Mesenchymal stem cell (in vitro differentiated cells and primary cell): ENCODE measurements at regions not wholly inside any gene's neighbourhood (a gene's known extent, or its start where the extent isn't known, plus 50 kb on each side); places are given as distances from the start of the nearest gene placed in this dataset.

Experiments used
- DNase-seq: peaks from one replicate; pipeline ENCODE4 v3.0.0-alpha.2; 2013
- H2AFZ ChIP-seq: one replicate; pipeline ENCODE4 v1.6.1; 2013; ENCODE audit warnings: low read depth, mild to moderate bottlenecking, control low read depth, inconsistent platforms, low read length, moderate library complexity
- H2AK5ac ChIP-seq: 2 replicates; pipeline ENCODE4 v1.6.1; 2013; ENCODE audit warnings: low read length, moderate library complexity, mild to moderate bottlenecking, inconsistent platforms; ENCODE audit not compliant: severe bottlenecking
- H2BK120ac ChIP-seq: one replicate; pipeline ENCODE4 v1.6.1; 2013; ENCODE audit warnings: low read depth, mild to moderate bottlenecking, inconsistent platforms, low read length, moderate library complexity
- H2BK12ac ChIP-seq, 2 experiments: one replicate each; pipeline ENCODE4 v1.6.1; 2013; ENCODE audit warnings: inconsistent platforms in 2 of 2, low read length in 2 of 2, mild to moderate bottlenecking in 2 of 2, moderate library complexity in 2 of 2, control low read depth in 1 of 2
- H2BK15ac ChIP-seq: one replicate; pipeline ENCODE4 v1.6.1; 2013; ENCODE audit warnings: mild to moderate bottlenecking, low read depth, inconsistent platforms; ENCODE audit not compliant: poor library complexity, severe bottlenecking
- H2BK5ac ChIP-seq: 2 replicates; pipeline ENCODE4 v1.6.1; 2013; ENCODE audit warnings: low read depth, mild to moderate bottlenecking, low read length, control low read depth, inconsistent platforms; ENCODE audit not compliant: poor library complexity, severe bottlenecking
- H3K14ac ChIP-seq, 2 experiments: one replicate each; pipeline ENCODE4 v1.6.1; 2013; ENCODE audit warnings: inconsistent platforms in 2 of 2, low read length in 2 of 2, control low read depth in 1 of 2, mild to moderate bottlenecking in 1 of 2, moderate library complexity in 1 of 2
- H3K18ac ChIP-seq, 2 experiments: one replicate each; pipeline ENCODE4 v1.6.1; 2013; ENCODE audit warnings: inconsistent platforms in 2 of 2, low read length in 2 of 2, control low read depth in 1 of 2, low read depth in 1 of 2, mild to moderate bottlenecking in 1 of 2
- H3K23ac ChIP-seq, 2 experiments: one replicate each; pipeline ENCODE4 v1.6.1; 2013; ENCODE audit warnings: inconsistent platforms in 2 of 2, low read length in 2 of 2, mild to moderate bottlenecking in 2 of 2, moderate library complexity in 2 of 2, control low read depth in 1 of 2
- H3K27ac ChIP-seq: 2 replicates; pipeline ENCODE4 v1.5.1; 2013; ENCODE audit warnings: mild to moderate bottlenecking, moderate library complexity, low read length, control low read depth, inconsistent platforms; ENCODE audit not compliant: poor library complexity, severe bottlenecking
- H3K27me3 ChIP-seq, 2 experiments: 2 replicates each; pipeline versions ENCODE4 v1.6.1 to v1.7.0; 2013; ENCODE audit warnings: low read length in 2 of 2, mild to moderate bottlenecking in 2 of 2, moderate library complexity in 2 of 2, control low read depth in 1 of 2, inconsistent platforms in 1 of 2; ENCODE audit not compliant: control insufficient read depth in 1 of 2, insufficient read depth in 1 of 2
- H3K36me3 ChIP-seq, 2 experiments: 2 replicates each; pipeline versions ENCODE4 v1.6.1 to v1.7.0; 2013; ENCODE audit warnings: low read length in 2 of 2, control low read depth in 1 of 2, inconsistent platforms in 1 of 2, low read depth in 1 of 2, mild to moderate bottlenecking in 1 of 2; ENCODE audit not compliant: insufficient read depth in 2 of 2, control insufficient read depth in 1 of 2
- H3K4ac ChIP-seq, 2 experiments: one replicate each; pipeline ENCODE4 v1.6.1; 2013; ENCODE audit warnings: inconsistent platforms in 2 of 2, low read length in 2 of 2, mild to moderate bottlenecking in 2 of 2, moderate library complexity in 2 of 2, control low read depth in 1 of 2, low read depth in 1 of 2
- H3K4me1 ChIP-seq: 2 replicates; pipeline ENCODE4 v1.6.1; 2013; ENCODE audit warnings: low read depth, low read length, control low read depth; ENCODE audit not compliant: control insufficient read depth, insufficient read depth
- H3K4me2 ChIP-seq: 2 replicates; pipeline ENCODE4 v1.6.1; 2013; ENCODE audit warnings: low read length, mild to moderate bottlenecking, inconsistent platforms; ENCODE audit not compliant: poor library complexity, severe bottlenecking
- H3K4me3 ChIP-seq, 2 experiments: 2 replicates each; pipeline versions ENCODE4 v1.5.1 to v1.7.0; 2013; ENCODE audit warnings: low read length in 2 of 2, mild to moderate bottlenecking in 2 of 2, control low read depth in 1 of 2, low read depth in 1 of 2; ENCODE audit not compliant: insufficient read depth in 1 of 2
- H3K79me1 ChIP-seq: replicated peaks from 2 replicates; pipeline ENCODE4 v1.6.1; 2013; ENCODE audit warnings: mild to moderate bottlenecking, control low read depth, low read length, inconsistent platforms; ENCODE audit not compliant: poor library complexity, severe bottlenecking
- H3K9ac ChIP-seq: 2 replicates; pipeline ENCODE4 v1.7.0; 2013; ENCODE audit warnings: mild to moderate bottlenecking, low read length, moderate library complexity
- H3K9me3 ChIP-seq: 2 replicates; pipeline ENCODE4 v1.7.0; 2013; ENCODE audit warnings: mild to moderate bottlenecking, low read length; ENCODE audit not compliant: control insufficient read depth
- H4K8ac ChIP-seq: one replicate; pipeline ENCODE4 v1.6.1; 2013; ENCODE audit warnings: inconsistent platforms, mild to moderate bottlenecking, low read length, moderate library complexity
- H4K91ac ChIP-seq: one replicate; pipeline ENCODE4 v1.6.1; 2013; ENCODE audit warnings: mild to moderate bottlenecking, low read length, inconsistent platforms
- WGBS: methylation state at CpG from one replicate; pipeline ENCODE4 v1.1.7; 2013; ENCODE audit warnings: mixed read lengths; 5-methylcytosine and 5-hydroxymethylcytosine counted together

- H3K4ac ChIP-seq: no peak overlapping the region
- H3K14ac ChIP-seq: no peak overlapping the region
- H3K79me1 ChIP-seq: no peaks in the 10 kb centered on the region
- H2BK5ac ChIP-seq: no peak overlapping the region
- peaks cover 18% of the 10 kb centered on the region for H3K4me1 ChIP-seq
- no peak overlapping the region for H3K9ac ChIP-seq
- no peak overlapping the region for H3K4me3 ChIP-seq
- no peak overlapping the region for H3K18ac ChIP-seq
- WGBS: over 99% methylated on average over 4 of the region's 5 CpGs
- DNase-seq: no peak
- H2BK12ac ChIP-seq: peak overlapping the region; percentile 2 to 49
- H3K36me3 ChIP-seq: no peaks in the 10 kb centered on the region
- no peak overlapping the region for H4K91ac ChIP-seq
- H2BK15ac ChIP-seq: no peak overlapping the region
- peak overlapping the region; percentile 6 for H3K27ac ChIP-seq
- H3K27me3 ChIP-seq: no peaks in the 10 kb centered on the region
- H3K9me3 ChIP-seq: no peaks in the 10 kb centered on the region
- H2AK5ac ChIP-seq: peak overlapping the region; percentile 20
- no peak overlapping the region for H3K4me2 ChIP-seq
- no peak overlapping the region for H2AFZ ChIP-seq
- H2BK120ac ChIP-seq: no peak overlapping the region
- peak overlapping the region; percentile 45 for H4K8ac ChIP-seq
- H3K23ac ChIP-seq: no peak overlapping the region
Observed at GRCh38 chr16:66135838-66136237, 230.7 kb upstream of the CDH5 start.

GRCh38 chr16:66135421-66135831 is 231.1 kb upstream of the CDH5 start:
- no peaks in the 10 kb centered on the region for H3K9me3 ChIP-seq
- H2BK5ac ChIP-seq: no peak overlapping the region
- WGBS: 62% methylated on average over 4 of the region's 4 CpGs

DNA sequence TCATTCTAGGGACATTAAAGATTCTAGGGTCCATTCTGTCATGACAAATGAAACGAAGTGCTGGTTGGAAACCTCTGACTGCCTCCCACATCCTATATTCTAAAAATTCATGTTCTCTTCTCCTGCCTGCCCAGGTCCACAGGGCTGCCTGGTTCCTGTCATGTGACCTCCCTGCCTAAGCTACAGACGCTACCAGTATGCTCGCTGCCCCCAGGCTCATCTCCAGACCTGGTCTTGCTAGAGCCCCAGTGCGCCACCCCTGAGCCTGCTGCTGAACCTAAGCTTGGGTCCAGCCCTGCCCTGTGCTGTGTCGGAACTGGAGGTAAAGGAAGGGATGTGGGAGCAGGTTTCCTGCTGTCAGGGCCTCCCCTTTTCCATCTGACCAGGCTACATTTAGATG is 231.6 kb upstream of the CDH5 start:
- no peak overlapping the region for H3K4me3 ChIP-seq
- WGBS: 80% methylated on average over 5 of the region's 5 CpGs
- H3K27ac ChIP-seq: peak overlapping the region; percentile 6

More at GRCh38 chr16:66135421-66135831, 231.1 kb upstream of the CDH5 start:
- Histone ChIP-seq H4K91ac (peak overlapping the region; percentile 7), H3K36me3 (no peaks in the 10 kb centered on the region), H2BK120ac (no peak overlapping the region), H2BK12ac (peak overlapping the region; percentile 49 to 81), H3K79me1 (no peaks in the 10 kb centered on the region), H3K4me1 (peaks cover 18% of the 10 kb centered on the region), H3K23ac (no peak overlapping the region), H2AFZ (no peak overlapping the region), H3K14ac (no peak overlapping the region), H4K8ac (no peak overlapping the region), H3K4ac (peak overlapping the region; percentile 13 to 15), H3K9ac (no peak overlapping the region), H3K27ac (peak overlapping the region; percentile 6), H3K18ac (peak overlapping the region; percentile 25 to 52), H3K4me2 (no peak overlapping the region), H3K4me3 (no peak overlapping the region), H2AK5ac (peak overlapping the region; percentile 91), H3K27me3 (no peaks in the 10 kb centered on the region), H2BK15ac (peak overlapping the region; percentile 21)
- DNase-seq: no peak

DNA sequence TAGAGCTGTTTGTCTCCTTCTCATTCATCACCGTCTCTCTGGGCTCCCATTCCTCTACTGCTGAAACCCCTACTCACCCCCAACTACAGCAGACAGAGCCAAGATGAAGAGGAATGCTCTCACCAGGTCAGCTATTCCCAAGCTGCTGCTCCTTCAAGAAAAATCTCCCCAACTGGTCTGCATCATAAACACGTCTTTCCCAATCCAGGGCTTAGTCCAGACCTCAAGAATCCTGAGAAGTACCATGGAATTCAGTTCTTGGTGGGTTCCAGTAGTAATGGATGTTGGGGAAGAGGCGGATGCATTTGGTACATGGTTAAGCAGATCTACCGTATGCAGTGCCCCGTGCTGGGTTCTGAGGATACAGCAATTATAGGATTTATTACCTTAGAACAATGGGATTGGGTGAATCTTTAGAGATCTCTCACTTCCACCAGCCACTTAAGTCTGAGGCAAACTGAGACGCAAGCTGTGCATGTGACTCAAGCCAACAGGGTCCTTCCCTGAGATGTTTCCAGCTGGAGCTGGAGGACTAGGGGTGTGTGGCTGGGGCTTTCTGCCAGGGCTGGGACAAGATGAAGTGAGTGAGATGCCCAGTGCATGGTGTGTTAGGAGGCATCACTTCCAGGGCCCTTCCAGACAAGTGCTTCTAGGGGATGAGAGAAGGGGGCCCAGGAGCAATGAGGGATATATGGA is 232.7 kb upstream of the CDH5 start:
- Histone ChIP-seq H2BK15ac (peak overlapping the region; percentile 19), H2BK12ac (peak overlapping the region; percentile 17 to 85), H3K9ac (no peak overlapping the region)

More for the DNA sequence above, 231.6 kb upstream of the CDH5 start:
- Histone ChIP-seq H3K23ac (no peak overlapping the region), H3K4me2 (no peak overlapping the region), H3K18ac (peak overlapping the region; percentile 49 to 52), H3K79me1 (no peaks in the 10 kb centered on the region), H2BK120ac (no peak overlapping the region), H2BK15ac (peak overlapping the region; percentile 89), H3K4me1 (peaks cover 22% of the 10 kb centered on the region), H3K9me3 (no peaks in the 10 kb centered on the region), H3K14ac (peak overlapping the region in 1 of 2 experiments; percentile 63), H4K91ac (peak overlapping the region; percentile 85), H4K8ac (peak overlapping the region; percentile 8), H2AK5ac (peak overlapping the region; percentile 91), H2BK5ac (peak overlapping the region; percentile 21), H2AFZ (no peak overlapping the region), H3K27me3 (no peaks in the 10 kb centered on the region), H3K9ac (no peak overlapping the region), H3K36me3 (no peaks in the 10 kb centered on the region), H2BK12ac (peak overlapping the region; percentile 51 to 81), H3K4ac (peak overlapping the region; percentile 1 to 15)
- DNase-seq: no peak

More for the DNA sequence above, 232.7 kb upstream of the CDH5 start:
- H4K8ac ChIP-seq: peak overlapping the region; percentile 15
- no peak overlapping the region for H2BK120ac ChIP-seq
- H3K14ac ChIP-seq: no peak overlapping the region
- no peak overlapping the region for H3K23ac ChIP-seq
- H3K18ac ChIP-seq: peak overlapping the region; percentile 9 to 13
- no peaks in the 10 kb centered on the region for H3K79me1 ChIP-seq
- peaks cover 25% of the 10 kb centered on the region for H3K4me1 ChIP-seq
- no peaks in the 10 kb centered on the region for H3K36me3 ChIP-seq
- no peak overlapping the region for H3K27ac ChIP-seq
- no peak overlapping the region for H3K4me3 ChIP-seq
- H2AFZ ChIP-seq: no peak overlapping the region
- H3K4ac ChIP-seq: peak overlapping the region in 1 of 2 experiments; percentile 57
- peak; percentile 46 for DNase-seq
- H3K27me3 ChIP-seq: no peaks in the 10 kb centered on the region
- no peak overlapping the region for H2BK5ac ChIP-seq
- peak overlapping the region; percentile 64 for H4K91ac ChIP-seq
- peak overlapping the region; percentile 54 for H2AK5ac ChIP-seq
- no peaks in the 10 kb centered on the region for H3K9me3 ChIP-seq
- WGBS: 98% methylated on average over 6 of the region's 6 CpGs
- no peak overlapping the region for H3K4me2 ChIP-seq
